ENCODE measurements at regions not wholly inside any gene's neighbourhood (a gene's known extent, or its start where the extent isn't known, plus 50 kb on each side); places are given as distances from the start of the nearest gene placed in this dataset.
"Not testable (repeated sequence)": the region's sequence is repeated elsewhere in the genome, so short reads cannot be mapped to it uniquely, and the experiment has no call there.

GRCh38 chr6:114714836-114715507, 372.1 kb upstream of the HS3ST5 start:
- no peak for ATAC-seq
- no peak for DNase-seq (ENCODE audit: missing footprints)
- intact Hi-C loops (cut with DNase I) = no loop called here

DNA sequence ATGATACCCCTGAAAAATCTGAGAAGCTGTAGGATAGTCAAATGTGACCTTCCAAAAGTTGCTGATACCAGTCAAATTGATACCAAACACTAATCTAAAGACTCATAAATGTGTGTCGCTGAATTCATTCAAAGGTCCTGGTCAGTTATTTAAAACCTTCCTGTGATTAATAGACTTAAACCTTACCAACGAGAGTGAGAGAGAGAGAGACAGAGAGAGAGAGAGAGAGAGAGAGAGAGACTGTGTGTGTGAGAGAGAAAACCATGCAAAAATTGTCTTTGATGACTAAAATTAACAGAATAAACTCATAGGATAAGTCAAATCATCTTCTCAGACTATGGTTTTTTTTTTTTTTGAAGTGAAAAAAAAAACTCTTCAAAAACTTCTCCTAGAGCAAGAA, 370.9 kb upstream of the HS3ST5 start:
- intact Hi-C loops (cut with DNase I) = no loop called here
- ATAC-seq = no peak
- no peak for DNase-seq (ENCODE audit: missing footprints)

DNA sequence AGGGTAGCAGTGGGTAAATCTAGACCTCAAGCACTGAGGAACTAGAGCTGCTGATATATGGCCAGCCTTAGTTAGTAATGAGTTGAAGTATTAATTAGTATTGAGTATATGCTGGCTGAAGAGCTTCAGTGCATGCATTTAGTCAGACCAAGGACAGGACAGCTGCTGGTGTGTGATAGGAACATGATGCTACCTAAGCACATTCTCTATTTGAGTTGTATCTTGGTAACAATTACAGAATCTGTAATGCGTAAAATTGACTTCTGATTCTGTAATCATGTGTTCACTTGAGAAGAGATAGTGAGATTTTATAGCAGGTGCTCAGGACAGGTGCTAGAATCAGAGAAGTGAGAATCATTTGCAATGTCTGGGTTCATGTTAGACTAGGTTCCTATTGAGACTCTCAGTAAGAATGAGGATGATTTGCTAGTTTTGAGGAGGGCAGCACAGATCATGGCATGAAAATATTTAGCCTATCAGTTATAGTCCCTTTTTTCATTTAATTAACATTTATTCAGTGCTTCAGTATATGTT, 369.4 kb upstream of the HS3ST5 start:
- ATAC-seq (no peak), DNase-seq (ENCODE audit: missing footprints) (no peak)
- intact Hi-C loops (cut with DNase I) = no loop called here

DNA sequence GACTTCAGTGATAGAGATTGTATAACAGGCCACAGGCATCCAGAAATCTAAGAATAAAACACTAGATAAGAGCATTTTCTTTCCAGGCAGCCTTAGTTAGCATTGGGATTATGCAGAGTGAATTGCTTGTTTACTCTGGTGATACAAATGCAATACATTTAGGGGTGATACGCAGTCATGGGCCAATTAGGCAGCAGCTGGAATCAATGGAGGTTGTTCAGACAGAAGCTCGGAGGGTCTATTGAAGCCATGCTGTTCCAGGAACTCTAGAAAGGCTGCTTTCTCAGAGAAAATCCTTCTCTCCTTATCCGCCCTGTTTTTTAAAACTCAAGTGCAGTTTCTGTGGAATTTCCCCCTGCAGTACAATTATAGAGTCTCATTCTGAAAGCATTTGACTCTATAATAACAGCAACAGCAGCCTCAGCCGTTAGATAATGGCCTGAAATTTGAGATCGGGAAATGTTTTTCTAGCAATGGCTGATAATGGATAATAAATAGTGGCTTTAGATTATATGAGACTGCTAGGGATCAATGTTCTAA, 364.3 kb upstream of the HS3ST5 start:
- no peak for ATAC-seq
- DNase-seq (ENCODE audit: missing footprints) = no peak
- intact Hi-C loops (cut with DNase I) = no loop called here

DNA sequence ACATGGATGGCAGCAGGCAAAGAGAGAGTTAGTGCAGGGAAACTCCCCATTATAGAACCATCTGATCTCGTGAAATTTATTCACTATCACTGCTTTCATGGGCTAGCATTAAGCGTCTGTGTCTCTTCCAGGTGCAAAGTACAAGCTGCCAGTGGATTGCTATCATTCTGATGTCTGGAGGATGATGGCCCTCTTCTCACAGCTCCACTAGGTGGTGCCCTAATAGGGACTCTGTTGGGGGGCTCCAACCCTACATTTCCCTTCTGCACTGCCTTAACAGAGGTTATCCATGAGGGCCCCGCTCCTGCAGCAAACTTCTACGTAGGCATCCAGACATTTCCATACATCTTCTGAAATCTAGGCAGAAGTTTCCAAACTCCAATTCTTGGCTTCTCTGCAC, 347.8 kb upstream of the HS3ST5 start:
- intact Hi-C loops (cut with DNase I) = no loop called here
- ATAC-seq (no peak), DNase-seq (ENCODE audit: missing footprints) (no peak)

DNA sequence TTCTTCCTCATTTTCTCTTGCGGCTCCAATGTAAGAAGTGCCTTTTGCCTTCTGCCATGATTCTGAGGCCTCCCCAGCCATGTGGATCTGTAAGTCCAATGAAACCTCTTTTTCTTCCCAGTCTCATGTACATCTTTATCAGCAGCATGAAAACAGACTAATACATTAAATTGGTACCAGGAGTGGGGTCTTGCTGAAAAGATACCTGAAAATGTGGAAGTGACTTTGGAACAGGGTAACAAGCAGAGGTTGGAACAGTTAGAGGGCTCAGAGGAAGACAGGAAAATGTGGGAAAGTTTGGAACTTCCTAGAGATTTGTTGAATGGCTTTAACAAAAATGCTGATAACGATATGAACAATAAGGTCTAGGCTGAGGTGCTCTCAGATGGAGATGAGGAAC, 316.7 kb upstream of the HS3ST5 start:
- intact Hi-C loops (cut with DNase I) = no loop called here
- DNase-seq (ENCODE audit: missing footprints) (no peak), ATAC-seq (no peak)

DNA sequence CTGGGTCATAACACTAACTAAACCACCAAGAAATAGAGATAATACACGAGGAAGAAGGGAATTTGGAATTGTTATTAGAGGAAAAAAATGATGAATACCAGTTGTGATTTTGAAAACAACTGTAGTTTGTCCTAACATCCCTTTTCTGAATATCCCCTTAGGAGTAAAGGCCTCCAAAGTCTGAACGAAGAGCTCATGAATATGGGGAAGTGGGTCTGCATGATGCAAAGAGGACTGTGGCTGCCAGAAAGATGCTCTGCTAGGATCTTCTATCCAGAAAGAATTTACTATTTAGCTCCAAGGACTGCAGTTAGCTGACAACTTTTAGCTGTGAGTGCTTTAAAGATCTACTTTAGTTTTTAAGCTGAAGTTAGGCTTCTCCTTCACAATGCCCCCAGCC, 308.8 kb upstream of the HS3ST5 start:
- DNase-seq (ENCODE audit: missing footprints) (no peak), ATAC-seq (no peak)
- intact Hi-C loops (cut with DNase I) = no loop called here

- intact Hi-C loops (cut with DNase I) = no loop called here
- DNase-seq (ENCODE audit: missing footprints) (no peak), ATAC-seq (no peak)
Measured at GRCh38 chr6:114650891-114651290, 308.1 kb upstream of the HS3ST5 start.

GRCh38 chr6:114649298-114649697, 306.5 kb upstream of the HS3ST5 start:
- DNase-seq (ENCODE audit: missing footprints) = no peak
- no peak for ATAC-seq
- intact Hi-C loops (cut with DNase I) = no loop called here

GRCh38 chr6:114648847-114649246, 306.0 kb upstream of the HS3ST5 start:
- ATAC-seq (no peak), DNase-seq (ENCODE audit: missing footprints) (no peak)
- intact Hi-C loops (cut with DNase I) = no loop called here

GRCh38 chr6:114638341-114638740, 295.5 kb upstream of the HS3ST5 start:
- no peak for DNase-seq (ENCODE audit: missing footprints)
- no peak for ATAC-seq
- intact Hi-C loops (cut with DNase I) = no loop called here

GRCh38 chr6:114634016-114634415, 291.2 kb upstream of the HS3ST5 start:
- no peak for ATAC-seq
- no peak for DNase-seq (ENCODE audit: missing footprints)
- intact Hi-C loops (cut with DNase I) = no loop called here

GRCh38 chr6:114626226-114626625, 283.4 kb upstream of the HS3ST5 start:
- intact Hi-C loops (cut with DNase I); ATAC-seq; DNase-seq (ENCODE audit: missing footprints): not testable (repeated sequence)

DNA sequence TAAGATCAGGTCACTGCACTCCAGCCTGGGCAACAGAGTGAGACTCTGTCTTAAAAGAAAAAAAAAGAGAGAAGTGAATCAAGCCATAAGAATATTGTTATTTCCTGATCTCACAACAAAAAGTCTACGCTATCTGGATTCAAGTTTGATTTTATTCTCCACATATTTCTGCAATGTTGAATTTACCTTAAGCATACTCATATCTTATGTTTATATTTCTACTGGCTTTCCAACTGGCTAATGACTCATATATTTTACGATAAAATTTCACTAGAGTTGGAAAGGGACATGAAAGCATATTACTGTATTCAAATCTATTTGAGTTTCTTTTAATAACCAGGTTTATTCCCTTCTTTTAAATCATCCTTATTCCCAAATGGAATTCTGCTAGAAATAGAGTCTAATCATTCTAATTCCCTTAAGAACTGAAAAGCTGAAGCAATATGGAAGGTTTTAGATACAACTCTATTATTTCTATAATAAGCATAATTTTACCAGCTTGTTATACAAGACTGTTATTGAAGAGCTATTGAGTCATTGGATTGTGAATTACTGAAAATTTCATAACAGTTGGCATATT, 276.9 kb upstream of the HS3ST5 start:
- DNase-seq (ENCODE audit: missing footprints) = no peak
- no peak for ATAC-seq
- intact Hi-C loops (cut with DNase I) = no loop called here

- intact Hi-C loops (cut with DNase I) = no loop called here
- ATAC-seq (no peak), DNase-seq (ENCODE audit: missing footprints) (no peak)
Measured at GRCh38 chr6:114611696-114612095, 268.9 kb upstream of the HS3ST5 start.

- ATAC-seq = no peak
- intact Hi-C loops (cut with DNase I) = no loop called here
- DNase-seq (ENCODE audit: missing footprints) = no peak
Measured at GRCh38 chr6:114608091-114608490, 265.3 kb upstream of the HS3ST5 start.

GRCh38 chr6:114605656-114606055, 262.8 kb upstream of the HS3ST5 start:
- no peak for ATAC-seq
- DNase-seq (ENCODE audit: missing footprints) = no peak
- intact Hi-C loops (cut with DNase I) = no loop called here

DNA sequence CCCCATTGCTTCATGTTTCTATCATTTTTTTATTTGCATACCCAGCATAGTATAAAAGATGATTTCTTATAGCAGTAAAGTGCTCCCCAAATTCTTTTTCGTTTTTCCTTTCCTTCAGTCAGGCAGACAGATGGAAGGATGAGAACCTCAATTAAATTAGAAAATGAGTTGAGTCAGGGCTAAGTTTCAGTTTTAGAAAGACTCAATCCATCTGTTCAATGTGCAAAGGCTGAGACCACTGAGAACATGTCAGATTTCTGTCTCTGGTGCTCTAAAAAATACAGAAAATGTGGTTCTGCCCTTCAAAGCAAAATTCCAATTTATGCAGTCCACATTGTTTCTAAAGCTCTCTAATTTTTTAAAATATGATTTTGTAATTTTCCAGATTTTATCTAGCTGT, 257.6 kb upstream of the HS3ST5 start:
- intact Hi-C loops (cut with DNase I) = no loop called here
- ATAC-seq = no peak
- DNase-seq (ENCODE audit: missing footprints) = no peak

- intact Hi-C loops (cut with DNase I) = no loop called here
- ATAC-seq = no peak
- DNase-seq (ENCODE audit: missing footprints) = no peak
Measured at GRCh38 chr6:114595591-114595990, 252.8 kb upstream of the HS3ST5 start.

GRCh38 chr6:114595186-114595585, 252.4 kb upstream of the HS3ST5 start:
- no peak for ATAC-seq
- intact Hi-C loops (cut with DNase I) = no loop called here
- no peak for DNase-seq (ENCODE audit: missing footprints)

GRCh38 chr6:114592506-114592905, 249.7 kb upstream of the HS3ST5 start:
- intact Hi-C loops (cut with DNase I) = no loop called here
- ATAC-seq (no peak), DNase-seq (ENCODE audit: missing footprints) (no peak)
